Neuronal stem cell (in vitro differentiated cells): ENCODE measurements at regions not wholly inside any gene's neighbourhood (a gene's known extent, or its start where the extent isn't known, plus 50 kb on each side); places are given as distances from the start of the nearest gene placed in this dataset.
"Not testable (repeated sequence)": the region's sequence is repeated elsewhere in the genome, so short reads cannot be mapped to it uniquely, and the experiment has no call there.

Experiments used
- DNase-seq: peaks from one replicate; pipeline ENCODE4 v3.0.0-alpha.2; 2013; ENCODE audit warnings: low spot score
- H2AFZ ChIP-seq: one replicate; pipeline ENCODE4 v1.6.1; 2013; ENCODE audit warnings: mild to moderate bottlenecking, low read length, inconsistent platforms
- H2AK5ac ChIP-seq: 2 replicates; pipeline ENCODE4 v1.6.1; 2013; ENCODE audit warnings: low read depth, mild to moderate bottlenecking, inconsistent platforms, low read length, moderate library complexity, mixed read lengths
- H2BK120ac ChIP-seq: 2 replicates; pipeline ENCODE4 v1.6.1; 2013; ENCODE audit warnings: low read depth, mild to moderate bottlenecking, inconsistent platforms, low read length, moderate library complexity, mixed read lengths
- H2BK12ac ChIP-seq: one replicate; pipeline ENCODE4 v1.6.1; 2013; ENCODE audit warnings: low read length, inconsistent platforms
- H2BK15ac ChIP-seq: 2 replicates; pipeline ENCODE4 v1.6.1; 2013; ENCODE audit warnings: mild to moderate bottlenecking, low read length, inconsistent platforms, mixed read lengths
- H2BK5ac ChIP-seq: one replicate; pipeline ENCODE4 v1.6.1; 2013; ENCODE audit warnings: inconsistent platforms, mild to moderate bottlenecking, low read length, moderate library complexity
- H3K14ac ChIP-seq: one replicate; pipeline ENCODE4 v1.6.1; 2013; ENCODE audit warnings: low read length, inconsistent platforms
- H3K18ac ChIP-seq: 2 replicates; pipeline ENCODE4 v1.6.1; 2013; ENCODE audit warnings: low read length, inconsistent platforms
- H3K23ac ChIP-seq: 2 replicates; pipeline ENCODE4 v1.6.1; 2013; ENCODE audit warnings: low read depth, mild to moderate bottlenecking, mixed read lengths, low read length, inconsistent platforms; ENCODE audit not compliant: poor library complexity
- H3K27ac ChIP-seq: replicated peaks from 3 replicates; pipeline ENCODE4 v1.5.1; 2013; ENCODE audit warnings: low read length, inconsistent platforms
- H3K27me3 ChIP-seq, 3 experiments: 2 replicates each; pipeline ENCODE4 v1.6.1; 2013; ENCODE audit warnings: low read length in 3 of 3, mild to moderate bottlenecking in 2 of 3, inconsistent platforms in 1 of 3, low read depth in 1 of 3, mixed read lengths in 1 of 3, moderate library complexity in 1 of 3; ENCODE audit not compliant: control insufficient read depth in 3 of 3, insufficient read depth in 3 of 3
- H3K36me3 ChIP-seq, 2 donors: replicated peaks in 1 of 2; 2 replicates each; pipeline ENCODE4 v1.6.1; 2013; ENCODE audit warnings: low read length in 2 of 2; ENCODE audit not compliant: control insufficient read depth in 2 of 2, insufficient read depth in 2 of 2
- H3K4ac ChIP-seq: 2 replicates; pipeline ENCODE4 v1.6.1; 2013; ENCODE audit warnings: inconsistent platforms, mild to moderate bottlenecking, low read length, moderate library complexity
- H3K4me1 ChIP-seq, 2 donors: 1 replicate in 1 of 2; 2 replicates in 1 of 2; pipeline ENCODE4 v1.6.1; 2013; ENCODE audit warnings: low read length in 2 of 2, low read depth in 1 of 2; ENCODE audit not compliant: control insufficient read depth in 2 of 2, insufficient read depth in 1 of 2
- H3K4me2 ChIP-seq: one replicate; pipeline ENCODE4 v1.6.1; 2013; ENCODE audit warnings: mild to moderate bottlenecking, low read length, inconsistent platforms; ENCODE audit not compliant: insufficient read depth, poor library complexity, severe bottlenecking
- H3K4me3 ChIP-seq, 2 donors: 2 replicates each; pipeline ENCODE4 v1.5.1; 2013; ENCODE audit warnings: low read length in 2 of 2, mild to moderate bottlenecking in 2 of 2, inconsistent platforms in 1 of 2, moderate library complexity in 1 of 2
- H3K79me1 ChIP-seq: one replicate; pipeline ENCODE4 v1.6.1; 2013; ENCODE audit warnings: low read depth, mild to moderate bottlenecking, inconsistent platforms, low read length, moderate library complexity
- H3K9ac ChIP-seq: one replicate; pipeline ENCODE4 v1.6.1; 2013; ENCODE audit warnings: mild to moderate bottlenecking, low read depth, low read length, inconsistent platforms; ENCODE audit not compliant: poor library complexity
- H3K9me3 ChIP-seq, 2 donors: replicated peaks in 1 of 2; 2 replicates each; pipeline versions ENCODE3 to v1.6.1; 2013; ENCODE audit warnings: low read length in 2 of 2, mild to moderate bottlenecking in 2 of 2, inconsistent platforms in 1 of 2, low read depth in 1 of 2, mixed read lengths in 1 of 2, moderate library complexity in 1 of 2; ENCODE audit not compliant: control insufficient read depth in 2 of 2, insufficient read depth in 1 of 2
- H4K8ac ChIP-seq: one replicate; pipeline ENCODE4 v1.6.1; 2013; ENCODE audit warnings: low read depth, mild to moderate bottlenecking, inconsistent platforms, low read length, moderate library complexity
- H4K91ac ChIP-seq: one replicate; pipeline ENCODE4 v1.6.1; 2013; ENCODE audit warnings: low read length, low read depth, mild to moderate bottlenecking, inconsistent platforms; ENCODE audit not compliant: poor library complexity
- WGBS, 2 donors: extraction: QIAGEN DNeasy Blood & Tissue Kit; methylation state at CpG; one replicate each; pipeline ENCODE4 v1.1.7; 2013; ENCODE audit warnings: missing lambda C conversion rate in 2 of 2, mixed read lengths in 1 of 2; ENCODE audit not compliant: insufficient read length in 2 of 2, insufficient replicate concordance in 1 of 2; ENCODE audit errors: extremely low coverage in 2 of 2; 5-methylcytosine and 5-hydroxymethylcytosine counted together

DNA sequence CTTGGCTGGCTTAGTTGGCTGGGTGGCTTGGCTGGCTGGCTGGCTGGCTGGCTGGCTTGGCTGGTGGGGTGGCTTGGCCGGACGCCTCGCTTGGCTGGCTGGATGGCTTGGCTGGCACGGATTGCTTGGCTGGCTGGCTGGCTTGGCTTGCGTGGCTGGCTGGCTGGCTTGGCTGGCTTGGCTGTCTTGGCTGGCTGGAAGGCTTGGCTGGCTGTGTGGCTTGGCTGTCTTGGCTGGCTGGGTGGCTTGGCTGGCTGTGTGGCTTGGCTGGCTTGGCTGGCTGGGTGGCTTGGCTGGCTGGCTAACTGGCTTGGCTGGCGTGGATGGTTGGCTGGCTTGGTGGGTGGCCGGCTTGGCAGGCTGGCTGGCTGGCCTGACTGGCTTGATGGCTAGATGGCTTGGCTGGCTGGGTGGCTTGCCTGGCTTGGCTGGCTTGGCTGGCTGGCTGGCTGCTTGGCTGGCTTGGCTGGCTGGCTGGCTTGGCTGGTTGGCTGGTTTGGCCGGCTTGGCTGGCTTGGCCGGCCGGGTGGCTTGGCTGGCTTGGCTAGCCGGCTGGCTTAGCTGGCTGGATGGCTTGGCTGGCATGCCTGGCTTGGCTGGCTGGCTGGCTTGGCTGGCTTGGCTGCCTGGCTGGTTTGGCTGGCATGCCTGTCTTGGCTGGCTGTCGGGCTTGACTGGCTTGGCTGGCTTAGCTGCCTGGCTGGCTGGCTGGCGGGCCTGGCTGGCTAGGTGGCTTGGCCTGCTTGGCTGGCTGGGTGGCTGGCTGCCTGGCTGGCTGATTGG is 2812.7 kb downstream of the RPIA start:
- H2AFZ ChIP-seq, H3K14ac ChIP-seq, DNase-seq, H3K9me3 ChIP-seq, H3K18ac ChIP-seq, H3K27me3 ChIP-seq, H3K4me2 ChIP-seq, H3K36me3 ChIP-seq, H3K79me1 ChIP-seq, H3K23ac ChIP-seq, H2AK5ac ChIP-seq, H4K91ac ChIP-seq, H3K4me1 ChIP-seq, H3K27ac ChIP-seq, H3K9ac ChIP-seq, H4K8ac ChIP-seq, H2BK15ac ChIP-seq, H2BK120ac ChIP-seq, H3K4me3 ChIP-seq, H3K4ac ChIP-seq, H2BK5ac ChIP-seq: not testable (repeated sequence)
- H2BK12ac ChIP-seq = peak overlapping the region; percentile 41
- WGBS, 2 donors = no CpG with 5 or more reads among the region's 13 CpGs

DNA sequence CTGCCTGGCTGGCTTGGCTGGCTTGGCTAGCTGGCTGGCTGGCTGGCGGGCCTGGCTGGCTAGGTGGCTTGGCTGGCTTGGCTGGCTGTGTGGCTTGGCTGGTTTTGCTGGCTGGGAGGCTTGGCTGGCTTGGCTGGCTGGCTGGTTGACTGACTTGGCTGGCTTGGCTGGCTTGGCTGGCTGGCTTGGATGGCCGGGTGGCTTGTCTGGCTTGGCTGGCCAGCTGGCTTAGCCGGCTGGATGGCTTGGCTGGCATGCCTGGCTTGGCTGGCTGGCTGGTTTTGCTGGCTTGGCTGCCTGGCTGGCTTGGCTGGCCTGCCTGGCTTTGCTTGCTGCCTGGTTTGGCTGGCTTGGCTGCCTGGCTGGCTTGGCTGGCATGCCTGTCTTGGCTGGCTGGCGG is 2817.3 kb downstream of the RPIA start:
- H3K79me1 ChIP-seq, DNase-seq, H4K91ac ChIP-seq, H3K27me3 ChIP-seq, H3K4ac ChIP-seq, H3K9ac ChIP-seq, H3K23ac ChIP-seq, H3K9me3 ChIP-seq, H2BK12ac ChIP-seq, H2BK120ac ChIP-seq, H4K8ac ChIP-seq, H3K4me2 ChIP-seq, H3K18ac ChIP-seq, H2BK5ac ChIP-seq, H3K14ac ChIP-seq, H3K36me3 ChIP-seq, H3K27ac ChIP-seq, H3K4me1 ChIP-seq, H2BK15ac ChIP-seq, H2AK5ac ChIP-seq, H2AFZ ChIP-seq, H3K4me3 ChIP-seq: not testable (repeated sequence)
- no CpG with 5 or more reads among the region's 4 CpGs for WGBS, 2 donors

DNA sequence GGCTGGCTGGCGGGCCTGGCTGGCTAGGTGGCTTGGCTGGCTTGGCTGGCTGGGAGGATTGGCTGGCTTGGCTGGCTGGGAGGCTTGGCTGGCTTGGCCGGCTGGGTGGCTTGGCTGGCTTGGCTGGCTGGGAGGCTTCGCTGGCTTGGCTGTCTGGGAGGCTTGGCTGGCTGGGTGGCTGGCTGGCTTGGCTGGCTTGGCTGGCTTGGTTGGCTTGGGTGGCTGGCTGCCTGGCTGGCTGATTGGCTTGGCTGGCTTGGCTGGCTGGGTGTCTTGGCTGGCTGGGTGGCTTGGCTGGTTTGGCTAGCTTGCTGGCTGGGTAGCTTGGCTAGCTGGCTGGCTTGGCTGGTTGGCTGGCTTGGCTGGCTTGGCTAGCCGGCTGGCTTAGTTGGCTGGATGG is 2817.8 kb downstream of the RPIA start:
- H3K4ac ChIP-seq, H3K9me3 ChIP-seq, H3K14ac ChIP-seq, H3K4me2 ChIP-seq, H3K36me3 ChIP-seq, H3K79me1 ChIP-seq, H2BK12ac ChIP-seq, H3K27me3 ChIP-seq, H2BK5ac ChIP-seq, DNase-seq, H3K23ac ChIP-seq, H3K4me3 ChIP-seq, H4K91ac ChIP-seq, H3K9ac ChIP-seq, H3K4me1 ChIP-seq, H2BK120ac ChIP-seq, H3K27ac ChIP-seq, H2AK5ac ChIP-seq, H4K8ac ChIP-seq, H2AFZ ChIP-seq, H3K18ac ChIP-seq, H2BK15ac ChIP-seq: not testable (repeated sequence)
- no CpG with 5 or more reads among the region's 4 CpGs for WGBS, 2 donors

DNA sequence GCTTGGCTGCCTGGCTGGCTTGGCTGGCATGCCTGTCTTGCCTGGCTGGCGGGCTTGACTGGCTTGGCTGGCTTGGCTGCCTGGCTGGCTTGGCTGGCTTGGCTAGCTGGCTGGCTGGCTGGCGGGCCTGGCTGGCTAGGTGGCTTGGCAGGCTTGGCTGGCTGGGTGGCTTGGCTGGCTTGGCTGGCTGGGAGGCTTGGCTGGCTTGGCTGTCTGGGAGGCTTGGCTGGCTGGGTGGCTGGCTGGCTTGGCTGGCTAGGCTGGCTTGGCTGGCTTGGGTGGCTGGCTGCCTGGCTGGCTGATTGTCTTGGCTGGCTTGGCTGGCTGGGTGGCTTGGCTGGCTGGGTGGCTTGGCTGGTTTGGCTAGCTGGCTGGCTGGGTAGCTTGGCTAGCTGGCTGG is 2819.7 kb downstream of the RPIA start:
- not testable (repeated sequence) for H2BK120ac ChIP-seq, H2AK5ac ChIP-seq, H3K14ac ChIP-seq, H2BK15ac ChIP-seq, H3K79me1 ChIP-seq, H2BK5ac ChIP-seq, H2AFZ ChIP-seq, DNase-seq, H3K4me3 ChIP-seq, H3K4me1 ChIP-seq, H3K27me3 ChIP-seq, H4K91ac ChIP-seq, H2BK12ac ChIP-seq, H3K4ac ChIP-seq, H3K4me2 ChIP-seq, H3K9me3 ChIP-seq, H3K18ac ChIP-seq, H4K8ac ChIP-seq, H3K23ac ChIP-seq, H3K9ac ChIP-seq, H3K36me3 ChIP-seq, H3K27ac ChIP-seq
- WGBS, 2 donors = no CpG with 5 or more reads among the region's 2 CpGs
